ENCODE measurements at regions not wholly inside any gene's neighbourhood (a gene's known extent, or its start where the extent isn't known, plus 50 kb on each side); places are given as distances from the start of the nearest gene placed in this dataset.

GRCh38 chr14:104243200-104243599, 104.8 kb downstream of the KIF26A start:
- TF ChIP-seq CTCF (IDR thresholded peaks at IDR 0.05) (no peak), GATA2 (CRISPR knock-in tag; IDR thresholded peaks at IDR 0.05) (no peak), EP300 (IDR thresholded peaks at IDR 0.05; ENCODE audit: borderline replicate concordance in 1 of 2, low read depth in 1 of 2, low read length in 1 of 2) (no peak), USF2 (IDR thresholded peaks at IDR 0.05; ENCODE audit: borderline replicate concordance, low read depth, low read length) (no peak), SIN3A (IDR thresholded peaks at IDR 0.05; ENCODE audit: borderline replicate concordance, low read depth, low read length) (no peak), MEF2A (IDR thresholded peaks at IDR 0.05; ENCODE audit: borderline replicate concordance, low read depth) (no peak), YY1 (IDR thresholded peaks at IDR 0.05; ENCODE audit: low read depth) (no peak), CHD2 (IDR thresholded peaks at IDR 0.05; ENCODE audit: low read length, partially characterized antibody) (no peak), POLR2AphosphoS5 (IDR thresholded peaks at IDR 0.05; ENCODE audit: low read depth, low read length) (no peak), EZH2phosphoT487 (IDR thresholded peaks at IDR 0.05; ENCODE audit: borderline replicate concordance, low read depth) (no peak)

Data from SK-N-SH (cell line).